WTC11 (cell line): ENCODE measurements at regions not wholly inside any gene's neighbourhood (a gene's known extent, or its start where the extent isn't known, plus 50 kb on each side); places are given as distances from the start of the nearest gene placed in this dataset.

Experiments used
- ATAC-seq: fragments of 200-7000 bp; cut with Tn5 transposase; 2 replicates; pipeline ENCODE4 v1.10.0; 2021; ENCODE audit warnings: mild to moderate bottlenecking, moderate library complexity
- CTCF ChIA-PET: fragments of 300-600 bp; sonication (Branson Sonifier 250); formaldehyde crosslinking; loops from one replicate; lab custom pipeline; 2021; ENCODE audit warnings: antibody characterized with exemption; lab: Charles Lee
- POLR2A ChIA-PET: fragments of 350-600 bp; sonication (Branson Sonifier 250); formaldehyde crosslinking; loops from one replicate; lab custom pipeline; 2021; ENCODE audit warnings: antibody characterized with exemption; lab: Charles Lee
- DNase-seq: peaks from one replicate; pipeline ENCODE4 v3.0.0; 2021; ENCODE audit warnings: low spot score
- H3K27ac Mint-ChIP-seq: 2 replicates; pipeline ENCODE4 v1.8.0; 2021; ENCODE audit warnings: mixed read lengths
- H3K27me3 Mint-ChIP-seq: 2 replicates; pipeline ENCODE4 v1.8.0; 2021; ENCODE audit warnings: low read depth, mild to moderate bottlenecking, moderate library complexity, mixed read lengths
- H3K36me3 Mint-ChIP-seq: 2 replicates; pipeline ENCODE4 v1.8.0; 2021; ENCODE audit warnings: mixed read lengths
- H3K4me1 Mint-ChIP-seq: 2 replicates; pipeline ENCODE4 v1.8.0; 2022; ENCODE audit warnings: mixed read lengths
- H3K4me3 Mint-ChIP-seq: 2 replicates; pipeline ENCODE4 v1.8.0; 2021; ENCODE audit warnings: mild to moderate bottlenecking, moderate library complexity, mixed read lengths
- H3K9me3 Mint-ChIP-seq: 2 replicates; pipeline ENCODE4 v1.8.0; 2021; ENCODE audit warnings: mixed read lengths
- ATF1 ChIP-seq: sonication (generic); formaldehyde crosslinking; IDR thresholded peaks from 2 replicates; pipeline ENCODE4 v1.8.1; 2023; ENCODE audit warnings: mild to moderate bottlenecking, moderate library complexity, missing genetic modification reagents
- CREM ChIP-seq: sonication (generic); formaldehyde crosslinking; IDR thresholded peaks from 2 replicates; pipeline ENCODE4 v1.8.1; 2022; ENCODE audit warnings: mild to moderate bottlenecking, missing genetic modification reagents, moderate library complexity
- E2F4 ChIP-seq: sonication (generic); formaldehyde crosslinking; IDR thresholded peaks from 2 replicates; pipeline ENCODE4 v1.8.1; 2022; ENCODE audit warnings: low read depth, mild to moderate bottlenecking, moderate library complexity, missing genetic modification reagents, borderline replicate concordance
- EMX1 ChIP-seq: fragments of 250-450 bp; sonication (Bioruptor Pico); IDR thresholded peaks from 2 replicates; pipeline ENCODE4 v1.8.0; 2021; ENCODE audit warnings: mild to moderate bottlenecking
- GTF2I ChIP-seq: fragments of 250-450 bp; sonication (Bioruptor Pico); conservative IDR thresholded peaks from 2 replicates; pipeline ENCODE4 v1.4.0; 2021; ENCODE audit warnings: mild to moderate bottlenecking
- JAZF1 ChIP-seq: fragments of 250-450 bp; sonication (Bioruptor Pico); IDR thresholded peaks from 2 replicates; pipeline ENCODE4 v1.9.0; 2021; ENCODE audit warnings: moderate library complexity, mild to moderate bottlenecking, inconsistent platforms
- NFE2L1 ChIP-seq: sonication (generic); formaldehyde crosslinking; IDR thresholded peaks from 2 replicates; pipeline ENCODE4 v1.8.1; 2023; ENCODE audit warnings: missing genetic modification reagents
- PRRX2 ChIP-seq: fragments of 250-450 bp; sonication (Bioruptor Pico); IDR thresholded peaks from 2 replicates; pipeline ENCODE4 v1.8.0; 2021; ENCODE audit warnings: mild to moderate bottlenecking
- TEAD1 ChIP-seq: sonication (generic); formaldehyde crosslinking; IDR thresholded peaks from 2 replicates; pipeline ENCODE4 v1.8.0; 2022; ENCODE audit warnings: mild to moderate bottlenecking, missing genetic modification reagents
- TEAD4 ChIP-seq: sonication (generic); formaldehyde crosslinking; IDR thresholded peaks from 2 replicates; pipeline ENCODE4 v1.8.0; 2022; ENCODE audit warnings: mild to moderate bottlenecking, missing genetic modification reagents
- ZBTB21 ChIP-seq: sonication (generic); formaldehyde crosslinking; IDR thresholded peaks from 2 replicates; pipeline ENCODE4 v1.8.1; 2023; ENCODE audit warnings: mild to moderate bottlenecking, missing genetic modification reagents, borderline replicate concordance
- ZNF232 ChIP-seq: sonication (generic); formaldehyde crosslinking; IDR thresholded peaks from 2 replicates; pipeline ENCODE4 v1.8.0; 2022; ENCODE audit warnings: mild to moderate bottlenecking, missing genetic modification reagents
- ZNF317 ChIP-seq: sonication (generic); formaldehyde crosslinking; IDR thresholded peaks from 2 replicates; pipeline ENCODE4 v1.8.1; 2023; ENCODE audit warnings: low read depth, mild to moderate bottlenecking, moderate library complexity, missing genetic modification reagents, borderline replicate concordance
- ZNF396 ChIP-seq: fragments of 250-450 bp; sonication (Bioruptor Pico); IDR thresholded peaks from 2 replicates; pipeline ENCODE4 v1.8.0; 2021; ENCODE audit warnings: mild to moderate bottlenecking, moderate library complexity, borderline replicate concordance
- TF ChIP-seq, protein P1 (sequence below): sonication (generic); formaldehyde crosslinking; IDR thresholded peaks from 2 replicates; pipeline ENCODE4 v1.8.0; 2023; ENCODE audit warnings: mild to moderate bottlenecking, missing genetic modification reagents
- TF ChIP-seq, protein P2 (sequence below): sonication (generic); formaldehyde crosslinking; IDR thresholded peaks from 2 replicates; pipeline ENCODE4 v1.8.1; 2023; ENCODE audit warnings: mild to moderate bottlenecking, moderate library complexity, missing genetic modification reagents
- TF ChIP-seq, protein P3 (sequence below): sonication (generic); formaldehyde crosslinking; IDR thresholded peaks from 2 replicates; pipeline ENCODE4 v1.8.1; 2023; ENCODE audit warnings: mild to moderate bottlenecking, missing genetic modification reagents, borderline replicate concordance
- TF ChIP-seq, protein P4 (sequence below): fragments of 250-450 bp; sonication (Bioruptor Pico); IDR thresholded peaks from 2 replicates; pipeline ENCODE4 v1.9.0; 2021; ENCODE audit warnings: mild to moderate bottlenecking, borderline replicate concordance
- TF ChIP-seq, protein P5 (sequence below): sonication (generic); formaldehyde crosslinking; IDR thresholded peaks from 2 replicates; pipeline ENCODE4 v1.8.0; 2022; ENCODE audit warnings: mild to moderate bottlenecking, missing genetic modification reagents

GRCh38 chr9:80615964-80616363 lies 1044.2 kb downstream of the TLE4 start:
- peaks cover 4% of the 10 kb centered on the region; the same call in 1 of the 2 replicates for H3K36me3 Mint-ChIP-seq
- POLR2A ChIA-PET, result no interaction called here
- no peaks in the 10 kb centered on the region for H3K27me3 Mint-ChIP-seq
- H3K4me3 Mint-ChIP-seq, result no peak overlapping the region
- TF ChIP-seq ATF1 (CRISPR knock-in tag), result no peak
- TF ChIP-seq, protein P1, sequence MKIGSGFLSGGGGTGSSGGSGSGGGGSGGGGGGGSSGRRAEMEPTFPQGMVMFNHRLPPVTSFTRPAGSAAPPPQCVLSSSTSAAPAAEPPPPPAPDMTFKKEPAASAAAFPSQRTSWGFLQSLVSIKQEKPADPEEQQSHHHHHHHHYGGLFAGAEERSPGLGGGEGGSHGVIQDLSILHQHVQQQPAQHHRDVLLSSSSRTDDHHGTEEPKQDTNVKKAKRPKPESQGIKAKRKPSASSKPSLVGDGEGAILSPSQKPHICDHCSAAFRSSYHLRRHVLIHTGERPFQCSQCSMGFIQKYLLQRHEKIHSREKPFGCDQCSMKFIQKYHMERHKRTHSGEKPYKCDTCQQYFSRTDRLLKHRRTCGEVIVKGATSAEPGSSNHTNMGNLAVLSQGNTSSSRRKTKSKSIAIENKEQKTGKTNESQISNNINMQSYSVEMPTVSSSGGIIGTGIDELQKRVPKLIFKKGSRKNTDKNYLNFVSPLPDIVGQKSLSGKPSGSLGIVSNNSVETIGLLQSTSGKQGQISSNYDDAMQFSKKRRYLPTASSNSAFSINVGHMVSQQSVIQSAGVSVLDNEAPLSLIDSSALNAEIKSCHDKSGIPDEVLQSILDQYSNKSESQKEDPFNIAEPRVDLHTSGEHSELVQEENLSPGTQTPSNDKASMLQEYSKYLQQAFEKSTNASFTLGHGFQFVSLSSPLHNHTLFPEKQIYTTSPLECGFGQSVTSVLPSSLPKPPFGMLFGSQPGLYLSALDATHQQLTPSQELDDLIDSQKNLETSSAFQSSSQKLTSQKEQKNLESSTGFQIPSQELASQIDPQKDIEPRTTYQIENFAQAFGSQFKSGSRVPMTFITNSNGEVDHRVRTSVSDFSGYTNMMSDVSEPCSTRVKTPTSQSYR (CRISPR knock-in tag), result no peak
- TF ChIP-seq, all 79 proteins: peak for 0
- Mint-ChIP-seq H3K27ac (no peak overlapping the region), H3K4me1 (no peaks in the 10 kb centered on the region), H3K9me3 (peaks cover 24% of the 10 kb centered on the region)
- CTCF ChIA-PET, result no interaction called here
- no peak for ATAC-seq
- no peak for DNase-seq

DNA sequence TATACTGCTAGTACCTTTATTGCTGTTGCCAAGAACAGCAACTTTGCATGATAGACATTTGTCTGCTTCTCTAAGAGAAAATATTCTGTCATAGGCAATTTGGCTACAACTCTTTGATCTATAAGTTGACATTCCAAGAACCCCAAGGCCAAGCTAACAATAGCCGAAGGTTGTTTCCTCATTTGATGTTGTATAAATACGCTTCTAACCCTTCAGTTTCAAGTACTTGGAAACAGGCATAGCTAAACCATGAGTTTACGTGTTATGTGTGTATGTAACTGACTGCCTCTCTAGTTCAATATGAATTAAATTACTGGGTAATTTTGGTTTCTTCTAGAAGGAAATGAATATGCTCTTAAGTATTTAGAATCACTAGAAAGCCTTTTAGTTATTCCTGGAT lies 1034.0 kb downstream of the TLE4 start:
- CTCF ChIA-PET, result no interaction called here
- Mint-ChIP-seq H3K9me3 (peaks cover 4% of the 10 kb centered on the region), H3K36me3 (0 out of 2 replicates have a peak, but pooled peaks cover 4% of the 10 kb centered on the region), H3K27ac (no peak overlapping the region), H3K4me3 (no peak overlapping the region), H3K27me3 (no peaks in the 10 kb centered on the region), H3K4me1 (peaks cover 25% of the 10 kb centered on the region)
- POLR2A ChIA-PET, result no interaction called here
- TF ChIP-seq, protein P2, sequence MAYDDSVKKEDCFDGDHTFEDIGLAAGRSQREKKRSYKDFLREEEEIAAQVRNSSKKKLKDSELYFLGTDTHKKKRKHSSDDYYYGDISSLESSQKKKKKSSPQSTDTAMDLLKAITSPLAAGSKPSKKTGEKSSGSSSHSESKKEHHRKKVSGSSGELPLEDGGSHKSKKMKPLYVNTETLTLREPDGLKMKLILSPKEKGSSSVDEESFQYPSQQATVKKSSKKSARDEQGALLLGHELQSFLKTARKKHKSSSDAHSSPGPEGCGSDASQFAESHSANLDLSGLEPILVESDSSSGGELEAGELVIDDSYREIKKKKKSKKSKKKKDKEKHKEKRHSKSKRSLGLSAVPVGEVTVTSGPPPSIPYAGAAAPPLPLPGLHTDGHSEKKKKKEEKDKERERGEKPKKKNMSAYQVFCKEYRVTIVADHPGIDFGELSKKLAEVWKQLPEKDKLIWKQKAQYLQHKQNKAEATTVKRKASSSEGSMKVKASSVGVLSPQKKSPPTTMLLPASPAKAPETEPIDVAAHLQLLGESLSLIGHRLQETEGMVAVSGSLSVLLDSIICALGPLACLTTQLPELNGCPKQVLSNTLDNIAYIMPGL (CRISPR knock-in tag), result no peak
- TF ChIP-seq JAZF1 (CRISPR knock-in tag), result no peak
- TF ChIP-seq, protein P3, sequence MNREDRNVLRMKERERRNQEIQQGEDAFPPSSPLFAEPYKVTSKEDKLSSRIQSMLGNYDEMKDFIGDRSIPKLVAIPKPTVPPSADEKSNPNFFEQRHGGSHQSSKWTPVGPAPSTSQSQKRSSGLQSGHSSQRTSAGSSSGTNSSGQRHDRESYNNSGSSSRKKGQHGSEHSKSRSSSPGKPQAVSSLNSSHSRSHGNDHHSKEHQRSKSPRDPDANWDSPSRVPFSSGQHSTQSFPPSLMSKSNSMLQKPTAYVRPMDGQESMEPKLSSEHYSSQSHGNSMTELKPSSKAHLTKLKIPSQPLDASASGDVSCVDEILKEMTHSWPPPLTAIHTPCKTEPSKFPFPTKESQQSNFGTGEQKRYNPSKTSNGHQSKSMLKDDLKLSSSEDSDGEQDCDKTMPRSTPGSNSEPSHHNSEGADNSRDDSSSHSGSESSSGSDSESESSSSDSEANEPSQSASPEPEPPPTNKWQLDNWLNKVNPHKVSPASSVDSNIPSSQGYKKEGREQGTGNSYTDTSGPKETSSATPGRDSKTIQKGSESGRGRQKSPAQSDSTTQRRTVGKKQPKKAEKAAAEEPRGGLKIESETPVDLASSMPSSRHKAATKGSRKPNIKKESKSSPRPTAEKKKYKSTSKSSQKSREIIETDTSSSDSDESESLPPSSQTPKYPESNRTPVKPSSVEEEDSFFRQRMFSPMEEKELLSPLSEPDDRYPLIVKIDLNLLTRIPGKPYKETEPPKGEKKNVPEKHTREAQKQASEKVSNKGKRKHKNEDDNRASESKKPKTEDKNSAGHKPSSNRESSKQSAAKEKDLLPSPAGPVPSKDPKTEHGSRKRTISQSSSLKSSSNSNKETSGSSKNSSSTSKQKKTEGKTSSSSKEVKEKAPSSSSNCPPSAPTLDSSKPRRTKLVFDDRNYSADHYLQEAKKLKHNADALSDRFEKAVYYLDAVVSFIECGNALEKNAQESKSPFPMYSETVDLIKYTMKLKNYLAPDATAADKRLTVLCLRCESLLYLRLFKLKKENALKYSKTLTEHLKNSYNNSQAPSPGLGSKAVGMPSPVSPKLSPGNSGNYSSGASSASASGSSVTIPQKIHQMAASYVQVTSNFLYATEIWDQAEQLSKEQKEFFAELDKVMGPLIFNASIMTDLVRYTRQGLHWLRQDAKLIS (CRISPR knock-in tag), result no peak
- TF ChIP-seq ZNF232 (CRISPR knock-in tag), result no peak
- TF ChIP-seq TEAD1 (CRISPR knock-in tag), result no peak
- no peak for TF ChIP-seq NFE2L1 (CRISPR knock-in tag)
- TF ChIP-seq EMX1 (CRISPR knock-in tag), result no peak
- ATAC-seq (no peak), DNase-seq (no peak)

- ATAC-seq (peak; percentile 46; the same call in 1 of the 2 replicates), DNase-seq (no peak)
- Mint-ChIP-seq H3K27me3 (no peaks in the 10 kb centered on the region), H3K27ac (no peak overlapping the region), H3K36me3 (no peaks in the 10 kb centered on the region), H3K4me1 (peaks cover 25% of the 10 kb centered on the region), H3K4me3 (no peak overlapping the region), H3K9me3 (no peaks in the 10 kb centered on the region)
- ChIA-PET CTCF (interaction anchor here (0.6 kb wide), 1 partner anchor 94 kb away, joined by 3 read pairs; no protein-coding TSS in a partner anchor), POLR2A (no interaction called here)
- TF ChIP-seq, protein P4, sequence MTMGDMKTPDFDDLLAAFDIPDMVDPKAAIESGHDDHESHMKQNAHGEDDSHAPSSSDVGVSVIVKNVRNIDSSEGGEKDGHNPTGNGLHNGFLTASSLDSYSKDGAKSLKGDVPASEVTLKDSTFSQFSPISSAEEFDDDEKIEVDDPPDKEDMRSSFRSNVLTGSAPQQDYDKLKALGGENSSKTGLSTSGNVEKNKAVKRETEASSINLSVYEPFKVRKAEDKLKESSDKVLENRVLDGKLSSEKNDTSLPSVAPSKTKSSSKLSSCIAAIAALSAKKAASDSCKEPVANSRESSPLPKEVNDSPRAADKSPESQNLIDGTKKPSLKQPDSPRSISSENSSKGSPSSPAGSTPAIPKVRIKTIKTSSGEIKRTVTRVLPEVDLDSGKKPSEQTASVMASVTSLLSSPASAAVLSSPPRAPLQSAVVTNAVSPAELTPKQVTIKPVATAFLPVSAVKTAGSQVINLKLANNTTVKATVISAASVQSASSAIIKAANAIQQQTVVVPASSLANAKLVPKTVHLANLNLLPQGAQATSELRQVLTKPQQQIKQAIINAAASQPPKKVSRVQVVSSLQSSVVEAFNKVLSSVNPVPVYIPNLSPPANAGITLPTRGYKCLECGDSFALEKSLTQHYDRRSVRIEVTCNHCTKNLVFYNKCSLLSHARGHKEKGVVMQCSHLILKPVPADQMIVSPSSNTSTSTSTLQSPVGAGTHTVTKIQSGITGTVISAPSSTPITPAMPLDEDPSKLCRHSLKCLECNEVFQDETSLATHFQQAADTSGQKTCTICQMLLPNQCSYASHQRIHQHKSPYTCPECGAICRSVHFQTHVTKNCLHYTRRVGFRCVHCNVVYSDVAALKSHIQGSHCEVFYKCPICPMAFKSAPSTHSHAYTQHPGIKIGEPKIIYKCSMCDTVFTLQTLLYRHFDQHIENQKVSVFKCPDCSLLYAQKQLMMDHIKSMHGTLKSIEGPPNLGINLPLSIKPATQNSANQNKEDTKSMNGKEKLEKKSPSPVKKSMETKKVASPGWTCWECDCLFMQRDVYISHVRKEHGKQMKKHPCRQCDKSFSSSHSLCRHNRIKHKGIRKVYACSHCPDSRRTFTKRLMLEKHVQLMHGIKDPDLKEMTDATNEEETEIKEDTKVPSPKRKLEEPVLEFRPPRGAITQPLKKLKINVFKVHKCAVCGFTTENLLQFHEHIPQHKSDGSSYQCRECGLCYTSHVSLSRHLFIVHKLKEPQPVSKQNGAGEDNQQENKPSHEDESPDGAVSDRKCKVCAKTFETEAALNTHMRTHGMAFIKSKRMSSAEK (CRISPR knock-in tag), result no peak
- TF ChIP-seq GTF2I, result no peak
- TF ChIP-seq PRRX2 (CRISPR knock-in tag), result no peak
- no peak for TF ChIP-seq TEAD4 (CRISPR knock-in tag)
- TF ChIP-seq CREM, result no peak
- TF ChIP-seq, protein P5, sequence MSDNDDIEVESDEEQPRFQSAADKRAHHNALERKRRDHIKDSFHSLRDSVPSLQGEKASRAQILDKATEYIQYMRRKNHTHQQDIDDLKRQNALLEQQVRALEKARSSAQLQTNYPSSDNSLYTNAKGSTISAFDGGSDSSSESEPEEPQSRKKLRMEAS (CRISPR knock-in tag), result no peak
- TF ChIP-seq ZBTB21, result no peak
- no peak for TF ChIP-seq ZNF317 (CRISPR knock-in tag)
- no peak for TF ChIP-seq ZNF396
- no peak for TF ChIP-seq E2F4
Observed at GRCh38 chr9:80605129-80605528, 1033.4 kb downstream of the TLE4 start.
